ENCODE measurements at regions not wholly inside any gene's neighbourhood (a gene's known extent, or its start where the extent isn't known, plus 50 kb on each side); places are given as distances from the start of the nearest gene placed in this dataset.
"Not testable (repeated sequence)": the region's sequence is repeated elsewhere in the genome, so short reads cannot be mapped to it uniquely, and the experiment has no call there.

DNA sequence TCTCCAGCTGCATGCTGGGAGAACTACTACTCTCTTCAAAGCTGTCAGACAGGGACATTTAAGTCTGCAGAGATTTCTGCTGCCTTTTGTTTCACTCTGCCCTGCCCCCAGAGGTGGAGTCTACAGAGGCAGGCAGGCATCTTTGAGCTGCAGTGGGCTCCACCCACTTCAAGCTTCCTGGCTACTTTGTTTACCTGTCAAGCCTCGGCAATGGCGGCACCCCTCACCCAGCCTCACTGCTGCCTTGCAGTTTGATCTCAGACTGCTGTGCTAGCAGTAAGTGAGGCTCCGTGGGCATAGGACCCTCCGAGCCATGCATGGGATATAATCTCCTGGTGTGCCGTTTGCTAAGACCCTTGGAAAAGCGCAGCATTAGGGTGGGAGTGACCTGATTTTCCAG, 61.7 kb downstream of the DMRTA1 start:
- DNase-seq = not testable (repeated sequence)

DNA sequence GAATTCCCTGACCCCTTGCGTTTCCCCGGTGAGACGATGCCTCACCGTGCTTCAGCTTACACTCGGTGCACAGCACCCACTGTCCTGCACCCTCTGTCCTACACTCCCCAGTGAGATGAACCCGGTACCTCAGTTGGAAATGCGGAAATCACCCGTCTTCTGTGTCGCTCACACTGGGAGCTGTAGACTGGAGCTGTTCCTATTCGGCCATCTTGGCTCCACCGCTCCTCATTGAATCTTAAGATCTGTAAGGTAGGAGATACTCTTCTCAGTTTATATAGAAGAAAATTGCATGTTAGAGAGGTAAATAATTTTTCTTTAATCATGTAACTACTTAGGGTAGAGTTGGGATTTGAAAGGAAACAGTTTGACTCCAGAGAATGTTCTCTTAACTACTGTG, 62.2 kb downstream of the DMRTA1 start:
- no peak for DNase-seq

DNA sequence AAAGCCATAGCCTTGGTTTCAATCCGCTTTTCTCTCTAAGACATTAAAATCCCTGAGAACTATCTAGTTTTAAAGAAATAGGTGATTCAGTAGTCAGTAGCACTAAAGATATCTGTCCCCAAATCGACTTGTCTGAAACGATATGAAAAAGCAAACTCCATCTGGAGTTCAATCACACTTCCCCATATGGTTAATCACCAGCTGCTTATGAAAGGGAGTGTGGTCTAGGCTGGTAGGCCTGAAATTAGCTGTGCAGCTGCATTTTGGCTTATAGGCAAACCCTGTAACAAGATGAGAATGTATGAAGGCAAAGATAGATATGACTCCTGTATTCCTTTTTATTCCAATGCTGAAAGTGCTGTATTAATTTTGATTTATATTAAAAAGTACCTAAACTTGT, 65.9 kb downstream of the DMRTA1 start:
- peak; percentile 62 for DNase-seq

DNA sequence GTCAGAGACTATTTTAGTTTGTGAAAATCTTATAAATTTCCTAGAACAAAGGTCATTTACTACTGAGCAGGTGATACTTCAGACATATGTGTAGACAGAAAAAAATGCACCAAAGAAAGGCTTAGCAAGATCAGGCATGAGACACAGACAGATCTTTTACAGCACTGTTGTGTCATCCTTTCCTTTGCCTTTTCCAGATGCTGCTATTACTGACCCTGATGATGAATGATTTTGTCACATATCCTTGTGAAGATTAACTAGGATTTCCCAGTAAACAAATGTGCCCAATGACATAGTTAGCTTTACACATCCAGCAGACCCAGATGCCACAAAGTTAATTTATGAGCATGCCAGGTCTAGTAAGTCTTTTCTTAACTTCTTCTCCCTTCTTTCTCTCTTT, 68.2 kb downstream of the DMRTA1 start:
- no peak for DNase-seq

DNA sequence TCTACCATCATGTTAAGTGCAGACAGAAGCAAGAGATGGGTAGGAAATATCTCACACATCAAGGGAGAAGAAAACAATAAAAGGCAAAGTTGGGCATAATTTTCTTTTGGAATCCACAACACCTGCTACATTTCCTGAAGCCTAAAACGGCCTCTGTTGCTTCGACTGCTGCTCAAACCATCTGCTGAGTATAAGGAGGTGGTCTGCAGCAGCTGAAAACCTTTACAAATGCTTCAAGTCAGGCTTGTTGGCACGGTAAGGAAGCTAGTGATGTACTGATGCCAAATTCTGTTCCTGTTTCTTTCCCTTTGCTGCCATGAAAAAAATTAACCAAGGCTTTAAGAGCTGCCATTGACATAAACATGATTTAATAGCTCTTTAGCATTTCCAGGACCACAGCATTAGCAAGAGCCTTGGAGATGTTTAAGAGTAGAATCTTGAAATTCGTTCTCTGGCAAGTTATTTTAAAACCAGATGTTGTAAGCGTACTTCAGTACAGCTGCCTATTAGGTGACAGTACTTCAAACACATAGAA, 75.6 kb downstream of the DMRTA1 start:
- DNase-seq = peak; percentile 6

DNA sequence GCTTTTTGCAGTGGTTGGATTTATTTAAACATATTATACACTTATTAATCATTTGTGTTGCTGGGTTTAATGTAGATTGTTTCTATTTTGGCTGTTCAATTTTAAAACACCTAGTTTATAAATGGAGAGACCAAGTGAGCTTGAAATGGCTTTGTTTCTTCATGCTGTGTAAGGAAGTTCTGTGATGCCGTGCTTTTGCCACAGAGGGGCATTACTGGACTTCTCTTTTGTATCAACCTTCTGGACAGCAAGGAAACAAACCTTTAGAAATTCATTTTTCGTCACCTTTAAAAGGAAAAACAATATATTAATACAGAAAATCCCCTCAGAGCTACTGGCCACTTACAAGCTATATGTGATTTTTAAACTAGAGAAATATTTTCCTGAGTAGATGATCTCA, 81.9 kb downstream of the DMRTA1 start:
- DNase-seq = no peak

DNA sequence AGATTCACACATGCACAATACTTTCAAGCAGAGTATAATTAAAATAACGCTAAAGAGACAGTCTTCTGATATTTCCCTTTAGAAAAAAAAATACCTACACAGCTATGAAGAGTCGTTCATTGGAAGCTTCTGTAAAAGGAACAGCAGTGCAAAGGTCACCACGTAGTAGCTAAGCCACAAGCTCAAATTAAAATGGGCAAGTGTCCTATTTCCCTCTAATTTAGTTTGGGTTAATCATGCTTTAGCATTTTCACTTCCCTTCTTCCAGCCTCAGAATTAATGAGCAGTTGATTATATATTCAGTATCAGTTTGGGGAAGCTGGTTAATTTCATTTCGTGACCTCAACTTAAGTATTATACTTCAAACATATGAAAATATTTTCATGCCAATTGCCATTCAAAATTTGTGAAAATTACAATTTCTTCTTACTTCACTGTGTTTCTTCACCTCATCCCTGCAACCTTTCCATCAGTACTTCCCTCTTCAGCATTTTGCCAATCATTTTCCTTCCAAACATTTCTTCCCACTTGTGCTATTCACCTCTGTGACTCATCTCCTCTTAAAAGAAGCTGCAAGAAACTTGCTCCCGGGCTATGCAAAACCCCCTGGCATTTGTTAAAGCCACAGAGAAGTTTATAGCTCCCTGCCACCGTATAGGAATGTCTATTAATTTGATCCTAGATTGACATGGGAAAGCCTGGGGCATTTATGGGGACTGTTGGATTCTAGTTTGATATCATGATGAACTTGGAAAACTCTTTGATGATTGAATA, 83.0 kb downstream of the DMRTA1 start:
- DNase-seq = no peak

DNA sequence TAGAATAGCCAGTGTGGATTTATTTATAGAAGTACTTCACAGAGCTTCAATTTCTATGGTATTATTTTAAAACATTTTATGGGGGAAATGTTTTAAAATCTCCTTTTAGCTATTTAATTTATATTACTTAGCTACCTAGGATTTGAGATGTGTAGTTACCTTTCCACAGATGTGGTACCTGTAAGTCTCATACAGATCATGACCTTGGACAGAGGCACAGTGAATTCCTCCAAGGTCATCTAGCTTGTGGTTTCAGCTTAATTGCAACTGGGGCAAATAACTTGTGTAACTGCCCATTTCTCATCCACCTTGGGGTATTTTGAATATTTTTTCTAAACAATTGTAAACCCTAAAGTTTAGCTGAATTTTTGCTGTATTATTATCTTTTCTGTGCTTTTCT, 89.2 kb downstream of the DMRTA1 start:
- DNase-seq = no peak

DNA sequence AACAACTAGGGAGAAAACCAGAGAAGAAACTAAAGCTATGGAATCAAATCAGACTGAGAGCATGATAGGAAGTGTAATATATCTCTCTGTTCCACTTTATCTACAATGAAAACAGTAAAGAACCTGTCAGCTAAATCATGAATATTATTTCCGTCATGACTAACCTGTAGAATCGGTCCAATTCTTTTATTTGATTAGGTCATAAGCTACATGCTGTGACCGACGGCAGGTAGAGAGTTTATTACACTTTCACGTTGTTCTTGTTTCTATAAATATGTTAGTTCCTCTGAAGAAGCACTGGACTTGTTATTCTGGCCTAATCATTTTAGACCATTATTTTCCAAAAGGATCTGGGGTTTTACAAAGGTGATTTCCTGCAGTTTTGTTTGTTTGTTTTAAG, 91.1 kb downstream of the DMRTA1 start:
- DNase-seq = no peak

DNA sequence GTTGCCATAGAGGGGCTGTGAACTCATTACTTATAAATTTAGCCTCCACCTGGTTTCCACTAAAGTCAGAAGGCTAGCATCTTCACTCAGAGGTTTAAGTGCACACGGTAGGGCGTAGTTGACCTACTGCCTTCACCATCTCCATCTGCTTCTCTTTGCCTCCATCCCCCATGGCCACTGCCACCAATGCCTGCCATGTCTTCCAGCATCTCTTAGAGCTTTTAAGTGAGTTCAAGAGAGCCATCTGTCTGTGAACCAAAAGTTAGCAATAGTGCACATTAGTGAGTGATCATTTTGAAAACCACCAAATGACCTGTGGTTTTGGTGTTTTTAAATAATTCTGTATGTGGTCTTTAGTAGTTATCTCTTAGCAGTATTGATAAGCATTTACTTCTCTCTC, 102.0 kb downstream of the DMRTA1 start:
- DNase-seq = no peak

DNA sequence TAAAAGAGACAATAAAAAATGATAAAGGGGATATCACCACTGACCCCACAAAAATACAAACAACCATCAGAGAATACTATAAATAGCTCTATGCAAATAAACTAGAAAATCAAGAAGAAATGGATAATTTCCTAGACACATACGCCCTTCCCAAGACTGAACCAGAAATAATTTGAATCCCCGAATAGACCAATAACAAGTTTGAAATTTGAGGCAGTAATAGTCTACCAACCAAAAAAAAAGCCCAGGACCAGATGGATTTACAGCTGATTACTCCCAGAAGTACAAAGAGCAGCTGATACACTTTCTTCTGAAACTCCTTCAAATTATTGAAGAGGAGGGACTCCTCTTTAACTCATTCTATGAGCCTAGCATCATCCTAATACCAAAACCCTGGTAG, 128.1 kb downstream of the DMRTA1 start:
- no peak for DNase-seq

DNA sequence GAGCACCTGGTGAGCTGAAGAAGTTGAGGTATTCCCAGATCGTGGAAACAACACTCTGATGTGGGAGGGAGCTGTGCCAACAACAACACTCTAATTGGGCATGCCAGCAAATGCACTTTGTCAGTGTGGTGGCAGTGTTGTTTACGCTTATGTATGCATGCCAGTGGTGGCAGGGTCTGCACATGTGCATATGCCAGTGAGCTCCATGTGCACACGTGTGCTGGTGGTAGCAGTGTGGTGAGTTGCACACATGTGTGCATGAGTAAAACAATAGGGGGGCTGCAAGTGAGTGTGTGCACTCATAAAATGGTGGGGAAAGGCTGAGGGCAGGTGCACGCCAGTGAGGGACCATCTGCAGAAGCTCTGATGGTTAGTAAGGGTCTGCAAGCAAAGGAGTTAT, 134.2 kb downstream of the DMRTA1 start:
- no peak for DNase-seq

DNA sequence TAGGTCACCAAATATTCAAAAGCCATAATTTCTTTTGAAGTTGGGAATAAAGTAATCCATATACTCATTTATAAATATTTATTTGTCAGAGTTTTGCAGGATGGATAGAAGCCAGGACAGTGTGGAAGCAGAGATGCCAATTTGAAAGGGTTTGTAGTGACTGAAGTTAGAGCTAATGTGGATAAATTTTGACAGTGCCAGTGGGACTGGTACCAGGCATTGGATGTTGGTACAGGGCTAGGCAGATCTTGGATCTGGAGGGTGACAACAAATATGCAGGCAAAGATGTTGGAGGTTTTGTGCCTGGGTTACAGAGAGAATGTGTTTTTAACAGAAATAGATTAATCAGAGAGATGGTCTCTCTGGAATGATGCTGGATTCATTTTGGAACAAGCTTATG, 135.6 kb downstream of the DMRTA1 start:
- no peak for DNase-seq

DNA sequence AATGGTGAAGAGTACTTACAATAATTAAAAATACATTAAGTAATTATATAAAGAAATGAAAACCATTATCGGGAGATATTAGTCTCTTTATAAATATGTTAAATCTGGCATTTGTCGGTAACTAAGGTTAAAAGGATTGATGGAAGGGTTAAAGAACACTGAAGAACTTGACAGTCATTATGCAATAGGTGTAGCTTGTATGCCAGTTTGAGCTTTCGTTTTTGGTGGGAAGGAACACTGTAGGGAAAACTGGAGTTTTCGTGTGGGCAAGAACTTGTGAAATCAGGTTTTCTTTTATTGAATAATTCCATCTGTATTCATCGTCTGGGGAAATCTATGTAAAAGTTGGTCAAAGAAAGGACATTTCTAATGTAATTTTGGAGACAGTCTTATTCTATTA, 142.3 kb downstream of the DMRTA1 start:
- DNase-seq = no peak

DNA sequence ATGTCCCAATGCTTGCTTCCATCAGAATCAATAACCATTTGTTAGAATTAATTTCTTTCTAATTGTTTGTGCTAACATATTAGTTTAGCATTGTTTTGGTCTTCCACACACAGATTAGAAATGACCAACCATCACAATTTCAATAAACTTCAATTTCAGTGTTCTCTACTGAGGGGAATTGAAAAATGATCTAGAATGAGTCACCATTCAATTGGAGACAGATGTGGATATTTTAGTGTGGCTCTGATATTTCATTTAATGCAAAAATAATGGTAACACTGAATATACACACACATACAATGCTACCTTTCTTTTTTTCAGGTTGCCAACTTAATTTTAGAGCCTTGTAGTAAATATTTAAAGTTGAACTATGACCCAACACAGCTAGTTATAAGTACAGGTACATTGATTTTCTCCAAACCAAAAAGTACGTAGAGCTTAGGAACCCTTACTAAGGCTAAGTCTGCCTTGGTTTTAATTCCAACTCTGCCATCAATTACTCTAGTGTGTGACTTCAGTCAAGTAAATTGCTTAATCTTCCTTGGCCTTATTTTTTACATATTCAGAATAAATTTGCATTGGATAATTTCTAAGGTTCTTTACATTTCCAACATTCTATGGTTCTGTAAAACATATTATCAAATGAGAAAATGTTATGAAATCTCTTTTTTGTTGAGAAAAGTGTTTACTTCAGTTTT, 143.9 kb downstream of the DMRTA1 start:
- DNase-seq = no peak

DNA sequence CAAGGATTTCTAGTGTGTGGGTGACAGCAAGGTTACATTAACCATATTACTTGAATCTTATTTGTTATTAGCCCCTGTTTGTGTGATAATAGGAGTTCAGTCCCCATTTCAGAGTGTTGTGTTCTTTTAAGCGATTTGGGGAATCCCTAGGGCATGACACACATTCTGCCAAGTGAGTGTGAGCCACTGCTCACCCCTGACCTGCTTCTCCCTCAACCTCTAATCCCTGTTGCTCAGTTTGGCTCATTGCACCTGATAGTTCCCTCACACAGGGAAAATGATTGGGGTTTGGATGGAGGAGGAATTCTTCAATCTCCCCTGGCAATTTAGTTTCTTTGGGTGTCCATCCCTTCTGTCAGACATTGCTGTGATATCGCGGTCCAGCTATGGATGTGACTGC, 149.2 kb downstream of the DMRTA1 start:
- DNase-seq = no peak

DNA sequence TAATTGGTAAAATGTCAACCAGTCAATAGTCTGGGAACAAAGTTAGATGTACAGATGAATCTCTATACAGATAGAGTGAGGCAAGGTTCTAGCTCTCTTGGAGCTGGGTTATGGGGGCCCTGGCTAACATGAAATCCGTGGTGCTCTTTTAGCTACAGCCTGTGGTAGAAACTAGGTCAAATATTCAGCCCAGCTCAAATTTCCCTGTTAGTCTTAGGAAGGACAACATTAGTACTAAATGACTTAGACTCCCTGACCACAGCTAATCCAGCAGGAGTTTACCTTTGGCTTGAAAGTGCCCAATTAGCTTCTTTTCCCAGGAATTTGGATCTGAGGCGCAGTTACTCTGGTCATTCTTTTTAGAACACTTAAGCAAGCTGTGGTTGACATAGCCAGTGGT, 170.5 kb downstream of the DMRTA1 start:
- no peak for DNase-seq

DNA sequence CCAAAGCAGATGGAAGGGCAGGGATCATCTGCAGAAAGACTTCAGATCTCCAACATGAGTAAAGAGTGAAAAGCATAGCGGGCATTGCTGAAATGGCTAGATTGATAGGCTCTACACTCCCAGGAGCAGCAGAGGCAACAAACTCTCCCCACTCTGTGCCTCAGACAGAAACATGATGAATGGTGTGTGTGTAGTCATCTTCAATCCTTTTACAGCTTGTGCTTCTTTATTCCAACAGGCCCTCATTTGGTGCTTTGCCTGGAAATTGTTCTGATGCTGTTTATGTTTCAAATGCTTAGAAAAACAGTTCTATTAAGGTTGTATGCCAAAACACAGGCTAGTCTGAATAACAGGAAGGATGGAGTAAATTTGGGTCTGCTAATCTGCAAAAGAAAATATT, 176.2 kb downstream of the DMRTA1 start:
- DNase-seq = peak; percentile 30

DNA sequence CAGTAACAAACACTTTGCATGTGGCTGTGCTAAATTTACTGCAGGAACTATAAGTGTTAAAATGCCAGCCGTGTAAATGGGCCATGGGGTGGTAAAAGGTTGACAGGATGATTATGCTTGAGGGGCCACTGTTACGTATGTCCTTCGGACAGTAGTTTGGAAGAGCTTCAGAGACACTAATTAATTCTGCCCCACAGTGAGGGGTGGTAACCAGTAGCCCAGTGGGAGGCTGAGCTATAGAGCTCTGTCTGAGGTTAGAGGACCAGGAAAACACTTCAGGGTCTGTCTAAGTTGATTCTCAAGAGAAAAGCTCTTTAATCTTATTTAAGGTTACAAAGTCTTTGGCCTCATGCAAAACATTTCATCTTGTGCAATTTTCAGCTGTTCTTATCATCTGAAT, 176.6 kb downstream of the DMRTA1 start:
- peak; percentile 1 for DNase-seq

DNA sequence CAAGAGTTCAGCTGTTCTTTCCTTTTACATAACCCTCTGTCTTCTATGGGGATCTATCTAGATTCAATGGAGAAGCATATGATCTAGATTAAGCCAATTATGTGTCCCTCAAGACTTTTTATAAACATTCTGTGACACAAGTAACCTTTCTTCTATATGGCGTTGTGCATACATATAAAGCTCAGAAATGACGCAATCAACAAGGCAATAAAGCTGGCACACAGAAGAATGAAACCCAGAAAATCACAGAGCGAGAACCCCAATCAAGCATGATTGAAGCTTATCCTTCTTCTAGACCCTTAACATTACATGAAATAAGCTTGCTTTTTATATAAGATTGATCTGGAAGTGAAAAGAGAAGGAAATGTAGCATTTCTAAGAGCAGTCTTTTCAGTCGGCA, 178.9 kb downstream of the DMRTA1 start:
- DNase-seq = no peak

DNA sequence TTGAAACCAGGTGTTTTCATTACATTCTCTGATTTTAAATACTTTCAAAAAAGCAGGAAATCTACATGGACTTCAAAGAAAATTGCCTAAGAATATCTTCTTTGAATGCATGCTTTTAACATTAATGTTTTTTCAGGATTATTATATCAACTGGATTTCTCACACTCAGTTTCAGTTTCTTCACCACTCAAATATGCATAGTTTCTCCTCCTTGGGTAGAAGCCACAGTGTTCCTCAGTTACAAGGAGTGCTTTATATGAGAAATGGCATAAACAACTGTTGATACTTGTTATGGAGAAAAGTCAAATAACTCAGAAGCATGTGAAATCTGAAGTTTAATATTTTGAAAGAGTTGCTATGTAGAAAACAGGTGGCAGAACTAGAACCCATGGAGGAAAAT, 196.9 kb downstream of the DMRTA1 start:
- no peak for DNase-seq

DNA sequence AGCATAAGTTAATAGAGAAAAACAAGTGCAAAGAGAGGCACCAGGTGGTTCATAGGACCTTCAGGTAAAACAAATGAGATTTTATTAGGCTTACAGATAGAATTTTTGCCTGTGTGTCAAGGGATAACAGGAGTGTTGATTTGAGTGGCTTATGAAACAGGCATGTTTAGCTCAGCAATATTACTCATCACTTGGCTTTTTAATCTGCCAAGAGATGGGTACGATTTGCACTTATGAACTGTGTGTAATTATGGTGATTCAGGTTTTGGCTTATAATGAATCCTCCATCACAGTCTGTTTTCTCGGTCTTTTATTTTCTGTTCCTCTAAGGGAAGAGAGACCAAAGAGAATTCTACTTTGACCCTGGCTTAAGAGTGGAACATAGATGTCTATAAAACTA, 199.3 kb downstream of the DMRTA1 start:
- no peak for DNase-seq

DNA sequence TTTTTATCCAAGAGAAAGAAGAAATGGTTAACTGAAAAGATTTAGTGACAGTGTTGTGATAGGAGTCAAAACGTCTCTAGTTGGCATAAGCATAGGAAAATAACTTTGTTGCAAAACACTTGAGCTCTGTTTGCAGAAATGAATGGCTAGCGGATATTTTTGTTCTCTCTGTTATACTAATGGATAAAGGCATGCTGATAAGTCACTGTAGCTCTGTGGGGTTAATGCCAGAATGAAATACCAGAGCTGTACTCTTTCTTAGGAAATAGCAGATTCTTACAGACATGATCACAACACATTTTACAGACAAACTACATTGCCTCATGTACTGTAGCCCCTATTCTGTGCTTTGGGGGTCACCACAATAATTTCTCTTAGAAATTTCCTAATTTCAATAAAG, 202.8 kb downstream of the DMRTA1 start:
- no peak for DNase-seq

DNA sequence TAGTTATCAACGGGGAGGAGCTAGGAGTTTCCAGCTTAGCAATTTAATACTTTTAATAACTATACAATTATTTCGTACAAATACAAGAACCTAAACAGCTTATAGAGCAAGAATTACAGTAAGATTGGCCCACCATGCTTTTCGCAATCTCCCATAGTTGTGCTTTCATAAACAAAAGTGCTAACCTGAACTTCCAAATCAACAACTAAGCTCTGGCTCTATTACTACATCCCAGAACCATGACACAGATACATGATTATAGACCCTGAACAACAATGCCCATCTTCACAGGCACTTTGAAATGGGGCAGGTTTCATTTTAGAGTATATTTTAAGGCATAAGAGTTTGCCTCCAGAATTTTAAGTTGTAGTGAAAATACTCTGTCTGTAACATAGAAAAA, 203.5 kb downstream of the DMRTA1 start:
- DNase-seq = no peak

DNA sequence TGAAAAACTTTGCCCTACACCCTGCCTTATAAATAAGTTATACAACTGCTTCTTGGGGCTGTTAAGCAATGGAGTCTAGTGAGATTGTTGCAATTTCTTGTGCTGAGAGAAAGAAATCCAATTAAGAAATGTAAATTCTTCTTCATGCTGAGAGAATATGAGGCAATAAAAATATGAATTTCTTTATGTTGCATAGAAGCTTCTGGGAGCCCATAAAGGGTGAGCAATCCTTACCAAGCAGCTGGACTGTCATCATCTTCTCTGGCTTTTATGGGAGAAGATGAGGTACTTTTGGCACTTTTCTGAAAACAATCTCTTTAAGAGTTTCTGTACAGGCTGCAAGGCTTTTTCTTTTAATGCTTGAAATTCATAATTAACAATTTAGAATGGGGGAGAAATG, 204.3 kb downstream of the DMRTA1 start:
- no peak for DNase-seq
